Non-pigmented ciliary epithelial cell (primary cell): ENCODE measurements at regions not wholly inside any gene's neighbourhood (a gene's known extent, or its start where the extent isn't known, plus 50 kb on each side); places are given as distances from the start of the nearest gene placed in this dataset.
A peak's percentile ranks its signal among the peaks of the same experiment; 100 is the strongest.

Source experiments
- DNase-seq: peaks from one replicate; pipeline ENCODE4 v3.0.0-alpha.2; 2010; ENCODE audit warnings: low read depth

DNA sequence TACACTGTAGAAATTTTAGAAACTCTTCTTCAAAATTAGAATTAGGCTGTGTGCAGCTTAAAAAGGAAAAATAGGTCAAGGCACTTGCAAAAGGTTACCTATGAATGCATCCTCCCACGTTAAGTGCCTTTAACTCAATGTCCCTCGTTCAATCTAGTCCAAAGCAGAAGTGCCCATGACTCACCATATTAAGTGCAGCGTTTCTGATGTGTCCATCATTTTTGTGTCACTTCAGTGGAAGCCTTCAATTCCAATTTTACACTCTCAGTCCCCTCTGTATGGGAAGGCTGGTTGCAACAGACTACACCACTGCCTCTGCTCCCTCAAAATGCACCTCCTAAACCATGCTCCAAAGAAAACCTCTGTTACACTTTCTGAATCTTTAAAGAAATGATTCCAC lies 53.4 kb downstream of the FOXB1 start:
- no peak for DNase-seq

DNA sequence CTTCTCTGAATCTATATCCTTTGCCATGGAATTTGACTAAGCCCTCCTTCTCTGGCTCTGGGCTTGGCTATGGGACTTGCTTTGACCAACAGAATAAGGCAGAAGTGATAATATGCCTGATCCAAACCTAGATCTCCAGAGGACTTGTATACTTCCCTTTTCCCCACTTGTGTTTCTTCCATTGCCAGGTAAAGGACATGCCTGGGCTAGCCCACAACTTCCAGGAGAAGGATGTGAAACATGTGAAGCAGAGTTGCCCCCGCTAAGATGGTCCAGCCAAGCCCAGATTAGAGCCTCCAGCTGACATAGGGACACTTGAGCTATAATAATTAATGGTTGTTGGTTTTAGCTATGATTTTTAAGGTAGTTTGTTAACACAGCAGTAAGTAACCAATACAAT lies 55.1 kb downstream of the FOXB1 start:
- DNase-seq: no peak

DNA sequence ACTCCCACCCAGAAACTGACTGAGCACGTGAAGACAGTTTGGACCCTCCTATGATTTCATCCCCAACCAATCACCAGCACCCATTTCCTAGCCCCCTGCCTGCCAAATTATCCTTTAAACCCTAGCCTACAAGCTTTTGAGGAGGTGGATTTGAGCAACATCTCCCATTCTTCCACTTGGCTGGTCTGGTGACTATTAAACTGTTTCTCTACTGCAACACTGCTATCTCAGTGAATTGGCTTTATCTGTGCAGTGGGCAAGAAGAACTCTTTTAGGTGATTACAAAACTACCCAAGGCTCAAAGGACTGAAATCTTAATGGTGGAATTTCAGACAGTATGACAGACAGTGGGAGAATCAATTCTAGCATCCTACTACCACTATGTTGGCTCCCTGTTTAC lies 57.6 kb downstream of the FOXB1 start:
- no peak for DNase-seq

GRCh38 chr15:60062826-60063225 lies 58.7 kb downstream of the FOXB1 start:
- DNase-seq: no peak

DNA sequence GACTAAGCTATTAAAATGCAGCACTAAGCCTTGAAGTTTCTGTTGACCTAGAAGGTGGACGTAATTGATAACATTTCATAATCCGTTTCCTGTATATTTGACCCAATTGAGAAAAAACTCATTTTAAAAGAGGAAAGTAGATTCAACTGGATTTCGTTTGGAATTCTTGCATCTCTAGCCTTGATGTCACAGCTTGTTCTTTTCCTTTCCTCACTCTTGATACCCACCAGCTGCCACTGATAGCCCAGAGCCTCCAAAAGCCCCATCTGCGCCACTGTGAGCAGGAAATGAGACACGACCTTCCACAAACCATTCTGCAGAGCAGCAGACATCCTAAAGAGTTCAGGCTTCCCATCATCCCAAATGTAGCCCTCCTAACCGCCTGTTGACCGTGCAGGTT lies 61.8 kb downstream of the FOXB1 start:
- no peak for DNase-seq

DNA sequence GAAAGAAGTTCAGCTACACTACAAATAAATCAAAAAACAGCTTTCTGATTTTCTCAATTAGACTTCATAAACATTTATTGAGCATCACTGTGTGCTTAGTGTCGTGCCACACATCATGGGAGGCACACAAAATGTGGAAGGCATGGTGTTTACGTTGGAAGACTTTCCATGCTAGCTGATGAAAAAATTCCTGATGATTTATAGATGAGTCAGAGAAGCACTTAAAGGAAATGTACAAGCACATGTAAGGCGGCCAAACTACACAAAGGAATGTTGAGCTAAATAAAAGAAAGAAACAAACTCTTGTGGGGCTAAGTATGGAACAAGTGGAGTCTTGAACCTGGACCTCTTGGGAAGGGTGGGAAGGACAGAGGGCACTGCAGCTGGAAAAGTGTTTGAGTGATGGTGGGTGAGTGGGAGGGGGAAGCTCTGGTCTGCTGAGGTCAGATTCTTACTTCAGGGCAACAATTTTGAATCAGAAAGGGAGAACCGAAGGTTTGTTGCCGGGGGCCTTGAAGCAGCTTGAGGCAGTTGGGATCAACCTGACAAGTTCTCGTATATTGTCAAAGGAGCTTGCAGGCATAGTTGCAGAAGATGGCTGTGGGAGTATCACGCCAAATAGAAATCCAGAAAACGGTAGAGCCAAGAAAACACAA lies 66.9 kb downstream of the FOXB1 start:
- DNase-seq: peak; percentile 62

- no peak for DNase-seq
These were observed 68.8 kb downstream of the FOXB1 start for GRCh38 chr15:60072826-60073465.

DNA sequence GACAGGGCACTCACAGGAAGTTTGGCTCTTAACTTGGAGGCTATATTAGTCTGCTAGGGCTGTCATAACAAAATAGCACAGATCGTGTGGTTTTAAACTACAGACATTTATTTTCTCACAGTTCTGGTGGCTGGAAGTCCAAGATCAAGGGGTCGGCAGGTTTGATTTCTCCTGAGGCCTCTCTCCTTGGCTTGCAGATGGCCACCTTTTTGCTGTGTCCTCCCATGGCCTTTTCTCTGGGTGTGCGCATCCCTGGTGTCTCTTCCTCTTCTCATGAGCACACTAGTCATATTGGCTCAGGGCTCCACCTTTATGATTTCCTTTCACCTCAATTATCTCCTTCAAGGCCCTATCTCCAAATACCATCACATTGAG lies 69.3 kb downstream of the FOXB1 start:
- no peak for DNase-seq

DNA sequence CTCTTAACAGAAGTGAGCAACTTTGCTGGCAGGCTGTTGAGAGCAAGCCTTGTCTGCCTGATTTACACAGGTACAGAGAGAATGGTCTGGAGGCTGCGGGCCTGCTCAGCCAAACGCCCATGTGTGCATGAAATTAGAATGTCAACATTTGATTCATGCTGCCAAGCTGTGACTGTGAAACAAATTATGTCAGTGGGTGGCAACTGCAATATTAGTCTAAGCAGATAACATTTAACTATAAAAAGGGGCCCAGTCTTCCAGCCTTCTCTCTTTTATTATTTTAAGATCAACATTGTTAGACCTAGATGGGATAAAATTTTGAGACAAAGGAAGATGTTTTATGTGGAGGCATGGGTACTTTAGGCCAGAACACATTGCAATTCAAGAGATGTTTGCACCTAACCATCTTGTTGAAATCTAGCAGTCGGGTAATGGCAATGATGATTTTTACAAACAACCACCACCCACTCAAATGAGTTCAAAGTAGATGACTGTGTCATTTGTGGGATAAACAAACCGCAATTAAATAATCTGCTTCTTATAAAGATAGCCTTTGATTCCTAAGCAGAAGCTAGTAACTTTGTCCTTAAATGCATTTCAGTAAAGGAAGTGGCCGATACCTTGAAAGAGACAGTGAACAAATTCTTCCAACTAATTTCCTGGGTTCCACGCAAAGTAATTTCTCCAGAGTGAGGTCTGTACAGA lies 70.2 kb downstream of the FOXB1 start:
- no peak for DNase-seq

DNA sequence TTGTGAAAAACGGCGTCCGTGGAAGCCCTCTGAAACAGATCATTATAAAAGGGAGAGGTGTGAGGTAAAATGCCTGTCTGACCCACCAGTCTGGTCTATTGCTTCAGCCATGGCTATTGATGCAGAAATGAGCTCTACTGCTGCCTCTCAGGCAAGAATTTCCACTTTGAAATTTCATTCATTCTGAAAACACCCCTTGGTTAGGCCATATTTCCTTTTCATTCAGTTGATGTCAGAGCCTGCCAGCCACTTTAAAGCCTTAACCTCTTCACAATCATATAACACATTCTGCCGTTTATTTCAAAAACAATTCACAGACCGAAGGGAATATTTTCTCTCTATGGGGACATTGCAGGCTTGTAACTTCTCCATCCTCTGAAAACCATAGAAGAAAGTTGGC lies 71.9 kb downstream of the FOXB1 start:
- no peak for DNase-seq

DNA sequence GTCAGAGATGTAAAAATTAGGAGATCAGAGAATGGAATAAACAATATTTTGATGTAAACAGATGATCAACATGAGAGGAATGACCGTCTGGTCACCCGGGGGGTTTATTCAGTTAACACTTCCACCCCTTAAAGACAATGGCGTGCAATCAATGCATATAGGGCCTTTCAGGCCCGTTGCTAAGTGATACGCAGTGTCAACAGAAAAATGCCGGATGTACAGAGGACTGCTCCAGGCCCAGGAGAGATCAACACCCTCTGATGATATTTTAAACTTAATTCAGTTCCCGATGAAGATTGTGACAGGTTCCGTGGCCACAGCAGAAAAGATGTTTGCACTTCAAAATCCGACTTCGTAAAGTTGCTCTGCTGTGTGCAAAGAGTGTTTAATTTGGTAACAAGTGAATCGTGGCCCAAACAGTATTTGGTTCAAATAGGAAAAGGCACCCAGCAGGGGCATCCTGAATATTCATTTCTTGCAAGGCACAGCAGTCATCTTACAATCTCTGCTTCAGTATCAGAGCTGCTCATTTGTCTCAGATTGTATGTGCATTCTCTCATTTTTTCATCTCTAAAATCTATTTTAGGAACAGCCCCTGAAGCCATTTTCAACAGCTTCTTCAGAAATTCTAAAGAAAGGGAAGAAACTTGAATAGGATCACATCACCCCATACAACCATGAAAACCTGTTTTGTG lies 72.6 kb downstream of the FOXB1 start:
- DNase-seq: no peak

- no peak for DNase-seq
These were observed 73.7 kb downstream of the FOXB1 start for GRCh38 chr15:60077581-60078359.

DNA sequence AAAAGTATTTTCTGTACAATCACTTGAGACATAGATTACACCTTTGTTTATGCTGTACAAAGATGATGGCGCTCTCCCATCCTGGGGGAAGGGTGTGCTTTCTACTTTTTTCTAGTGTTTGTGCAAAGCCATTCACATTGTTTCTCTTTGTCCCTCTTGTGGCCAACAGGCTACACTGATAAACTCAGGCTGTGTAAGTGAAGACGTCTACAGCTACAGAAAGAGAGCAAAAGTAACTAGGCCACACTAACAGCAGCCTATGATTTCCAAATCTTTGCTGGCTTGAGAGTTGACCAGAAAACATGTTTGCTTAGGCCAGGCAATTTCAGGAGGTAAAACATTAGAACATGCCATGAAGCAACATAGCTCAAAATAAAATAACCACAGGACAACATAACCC lies 75.1 kb downstream of the FOXB1 start:
- no peak for DNase-seq

- DNase-seq: no peak
These were observed 77.9 kb downstream of the FOXB1 start for GRCh38 chr15:60081976-60082375.

DNA sequence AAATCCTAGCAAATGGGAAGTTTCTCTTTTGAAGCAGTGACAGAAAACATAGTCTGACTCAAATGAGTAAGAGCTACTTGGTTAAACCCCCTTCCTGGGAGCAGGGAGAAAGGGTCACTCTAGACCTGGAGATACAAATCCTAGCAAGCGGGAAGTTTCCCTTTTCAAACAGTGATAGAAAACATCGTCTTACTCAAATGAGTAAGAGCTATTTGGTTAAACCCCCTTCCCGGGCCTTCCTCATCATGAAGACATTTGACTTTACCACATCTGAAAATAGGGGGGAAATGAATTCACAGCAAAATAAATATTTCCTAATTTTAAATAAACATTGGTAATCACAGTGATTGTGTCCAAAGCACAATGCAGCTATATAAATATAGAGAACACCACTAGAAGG lies 79.2 kb downstream of the FOXB1 start:
- DNase-seq: no peak

GRCh38 chr15:60086681-60087429 lies 82.7 kb downstream of the FOXB1 start:
- DNase-seq: no peak

DNA sequence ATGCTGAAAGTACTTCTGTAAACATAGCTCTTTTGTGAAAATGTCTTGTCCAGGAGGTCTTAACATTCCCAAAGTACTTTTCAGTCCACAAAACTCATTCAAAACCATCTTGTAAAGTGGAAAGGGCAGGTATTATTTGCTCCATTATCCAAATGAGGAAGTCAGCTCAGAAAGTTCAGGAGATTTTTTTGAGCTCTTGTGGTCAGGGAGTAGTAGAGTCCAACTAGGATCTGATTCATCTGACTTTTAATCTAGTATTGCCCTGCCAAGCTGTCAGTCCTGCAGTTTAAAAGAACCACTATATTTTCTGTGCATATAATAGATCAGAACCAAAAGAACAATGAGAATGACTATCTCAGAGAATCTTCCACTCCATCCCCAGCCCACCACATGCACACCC lies 83.5 kb downstream of the FOXB1 start:
- no peak for DNase-seq

GRCh38 chr15:60090747-60091146 lies 86.6 kb downstream of the FOXB1 start:
- DNase-seq: no peak

GRCh38 chr15:60091157-60091556 lies 87.0 kb downstream of the FOXB1 start:
- peak; percentile 57 for DNase-seq

GRCh38 chr15:60091911-60092310 lies 87.8 kb downstream of the FOXB1 start:
- no peak for DNase-seq

DNA sequence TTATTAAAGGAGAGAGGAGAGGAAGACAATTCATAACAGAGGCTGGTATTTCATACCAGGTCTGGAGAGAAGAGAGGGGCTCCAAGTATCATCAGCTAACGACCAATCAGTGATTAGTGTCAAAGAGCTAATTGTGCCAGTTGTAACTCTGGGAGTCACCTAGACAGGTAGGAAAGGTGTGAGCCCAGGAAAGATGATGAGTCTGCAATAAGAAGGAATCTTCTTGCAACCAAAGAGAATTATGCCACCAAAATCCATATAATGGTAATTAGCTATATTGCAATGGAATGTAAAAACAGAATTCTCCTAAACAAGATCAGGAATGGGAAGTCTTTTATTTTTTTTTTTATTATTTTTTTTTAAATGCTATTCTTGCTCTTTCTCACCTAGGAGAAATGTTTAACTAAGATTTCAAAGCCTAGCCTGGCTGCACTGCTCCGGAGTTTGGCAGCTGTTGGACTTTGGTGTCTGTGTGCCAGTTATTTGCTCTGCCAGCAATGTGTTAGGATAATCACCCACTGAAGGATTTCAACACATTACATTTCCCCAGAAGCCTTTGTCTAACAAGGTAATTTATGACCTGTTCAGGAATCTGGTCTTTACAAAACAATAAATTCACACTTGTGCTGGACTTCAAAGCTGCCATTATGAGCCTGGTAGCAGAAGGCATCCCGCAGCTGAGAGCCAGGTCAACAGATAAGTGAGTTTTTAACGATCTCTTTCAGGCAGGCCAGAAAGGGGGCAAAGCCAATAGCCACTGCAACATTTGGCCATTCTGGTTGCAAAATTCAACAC lies 89.4 kb downstream of the FOXB1 start:
- no peak for DNase-seq
